GM18507 (cell line): ENCODE measurements at regions not wholly inside any gene's neighbourhood (a gene's known extent, or its start where the extent isn't known, plus 50 kb on each side); places are given as distances from the start of the nearest gene placed in this dataset.

Experiments used
- DNase-seq: peaks from one replicate; pipeline ENCODE4 v3.0.0; 2011; ENCODE audit warnings: low read depth; ENCODE audit not compliant: insufficient read length; ENCODE audit errors: extremely low spot score
- FAIRE-seq: peaks from 2 replicates; lab custom pipeline; 2011; peaks lifted over from hg19 to GRCh38; lab: Jason Lieb, UNC

DNA sequence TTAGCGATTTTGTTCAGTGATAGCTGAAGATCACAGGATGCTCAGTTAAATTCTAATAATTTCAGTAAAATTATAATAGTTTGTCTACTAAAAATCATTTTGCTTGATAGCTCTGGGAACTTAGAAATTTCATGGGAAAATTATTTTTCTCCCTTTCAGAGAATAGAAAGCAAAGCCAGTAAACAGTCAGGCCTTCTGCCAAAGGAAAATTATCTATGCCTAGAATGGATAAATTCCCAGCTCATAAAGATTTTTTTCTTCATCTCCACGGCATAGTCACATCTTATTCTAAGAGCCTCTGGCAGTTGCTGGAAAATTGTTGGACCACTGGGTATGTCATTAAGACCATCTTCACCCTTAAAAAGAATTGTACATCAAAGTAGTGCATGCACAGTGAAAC, 169.6 kb upstream of the ANO3 start:
- no peak for FAIRE-seq
- no peak for DNase-seq

DNA sequence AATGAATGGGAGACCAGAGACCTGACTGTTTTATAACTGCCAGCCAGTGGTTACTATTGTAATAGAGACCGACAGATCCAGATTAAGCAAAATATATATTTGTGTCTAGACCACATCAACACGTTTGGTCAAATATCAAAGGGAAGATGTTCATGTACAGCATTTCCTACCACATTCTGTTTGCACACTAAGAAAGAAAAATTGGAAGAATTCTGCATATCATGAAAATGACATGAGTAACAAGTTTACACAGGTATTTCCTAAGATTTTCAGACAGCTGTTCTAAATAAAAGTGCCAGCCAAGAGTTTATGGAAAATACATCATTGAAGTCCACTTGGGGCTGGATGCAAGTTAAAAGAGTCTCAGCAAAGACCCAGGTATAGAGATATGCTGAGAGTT, 145.5 kb upstream of the ANO3 start:
- no peak for FAIRE-seq
- DNase-seq, result no peak

DNA sequence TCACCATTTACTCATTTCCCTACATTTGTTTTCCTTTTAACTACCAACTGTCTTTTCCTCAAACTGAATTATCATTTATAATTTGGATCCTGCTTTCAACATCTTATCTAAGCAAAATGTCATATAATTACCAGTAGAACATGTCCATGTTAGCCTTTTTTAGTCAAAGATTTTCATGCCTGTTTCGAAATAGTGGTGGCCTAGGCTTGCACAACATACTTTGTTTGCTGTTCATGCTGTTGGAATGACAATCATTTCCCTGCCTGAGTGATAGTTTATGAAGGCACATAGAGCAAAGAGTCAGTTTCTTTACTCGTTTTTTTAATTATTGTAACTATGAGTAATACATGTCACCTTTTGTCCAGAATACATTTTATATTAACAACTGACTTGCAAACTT, 144.3 kb upstream of the ANO3 start:
- FAIRE-seq (no peak), DNase-seq (no peak)

DNA sequence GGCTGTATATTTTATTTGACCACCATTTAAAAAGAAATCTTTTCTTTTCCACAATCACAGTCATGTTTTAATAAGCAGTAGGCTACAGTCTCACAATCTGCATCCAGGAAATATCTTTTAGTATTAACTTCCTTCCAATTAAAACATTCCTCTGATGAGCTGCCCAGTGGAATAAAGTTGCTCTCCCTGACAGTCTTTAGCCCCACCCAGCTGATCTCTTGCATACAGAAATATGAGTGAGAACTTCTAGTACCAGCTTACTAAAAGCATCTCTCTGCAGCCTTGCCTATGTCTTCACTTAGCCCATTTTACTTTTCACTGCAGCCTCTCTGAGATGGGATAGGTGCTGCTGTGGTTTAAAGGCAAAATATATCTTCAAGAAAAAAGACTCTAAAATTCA, 143.4 kb upstream of the ANO3 start:
- FAIRE-seq (no peak), DNase-seq (no peak)

DNA sequence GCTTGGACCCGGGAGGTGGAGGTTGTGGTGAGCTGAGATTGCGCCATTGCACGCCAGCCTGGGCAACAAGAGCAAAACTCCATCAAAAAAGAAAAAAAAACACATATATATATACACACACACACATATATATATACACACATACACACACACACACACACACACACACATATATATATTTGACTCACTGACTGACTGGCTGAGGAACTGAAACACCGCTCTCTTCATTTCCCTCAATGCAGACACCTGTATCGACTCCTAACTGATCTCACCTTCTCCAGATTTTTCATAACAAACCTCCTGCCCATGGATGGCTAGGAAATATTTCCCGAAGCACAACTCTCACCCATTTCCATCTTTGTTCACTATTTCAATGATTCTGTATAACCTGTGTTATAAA, 140.7 kb upstream of the ANO3 start:
- DNase-seq, result no peak

GRCh38 chr11:26193694-26194365, 138.1 kb upstream of the ANO3 start:
- DNase-seq (no peak), FAIRE-seq (no peak)

More for the DNA sequence above, 140.7 kb upstream of the ANO3 start:
- no peak for FAIRE-seq

- DNase-seq (no peak), FAIRE-seq (no peak)
These were observed 137.0 kb upstream of the ANO3 start for GRCh38 chr11:26194881-26195280.

GRCh38 chr11:26198532-26199096, 133.3 kb upstream of the ANO3 start:
- FAIRE-seq (no peak), DNase-seq (no peak)

DNA sequence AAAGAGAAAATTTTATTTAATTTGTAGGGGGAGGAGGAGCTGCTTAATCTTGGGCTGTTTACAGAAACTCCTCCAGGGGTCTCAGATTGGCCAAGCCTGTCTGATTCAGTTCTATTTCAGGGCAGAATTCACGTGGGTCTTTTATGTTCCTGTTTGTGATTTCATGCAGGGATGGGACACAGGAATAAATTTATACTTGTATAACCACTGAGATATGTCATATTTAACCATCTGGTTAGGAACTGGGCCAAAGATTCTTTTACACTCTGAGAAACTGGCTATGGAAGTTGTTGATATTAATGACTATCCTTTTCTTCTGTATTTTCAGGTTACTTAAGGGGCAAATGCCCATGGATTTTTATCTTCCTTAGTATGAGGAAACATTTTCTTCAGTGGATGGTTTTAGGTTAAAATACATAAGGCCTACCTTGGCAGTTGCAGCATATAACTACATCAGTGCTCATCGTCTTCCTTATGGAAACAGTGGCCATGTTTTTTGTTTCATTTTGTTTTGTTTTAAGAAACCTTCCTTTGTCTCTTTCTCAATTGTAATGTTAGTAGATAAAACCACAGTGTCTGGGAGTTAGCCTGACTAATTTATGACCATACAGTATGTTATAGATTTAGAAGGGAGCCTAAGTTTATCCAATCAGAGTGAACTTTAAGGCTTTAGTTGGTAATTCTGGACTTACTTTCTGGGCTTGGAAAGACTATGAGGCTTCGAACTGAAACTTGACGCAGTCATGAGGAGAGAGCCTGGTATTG, 132.4 kb upstream of the ANO3 start:
- no peak for DNase-seq
- no peak for FAIRE-seq

- FAIRE-seq (no peak), DNase-seq (no peak)
These were observed 130.5 kb upstream of the ANO3 start for GRCh38 chr11:26201411-26201810.

GRCh38 chr11:26202754-26203153, 129.2 kb upstream of the ANO3 start:
- FAIRE-seq (no peak), DNase-seq (no peak)

DNA sequence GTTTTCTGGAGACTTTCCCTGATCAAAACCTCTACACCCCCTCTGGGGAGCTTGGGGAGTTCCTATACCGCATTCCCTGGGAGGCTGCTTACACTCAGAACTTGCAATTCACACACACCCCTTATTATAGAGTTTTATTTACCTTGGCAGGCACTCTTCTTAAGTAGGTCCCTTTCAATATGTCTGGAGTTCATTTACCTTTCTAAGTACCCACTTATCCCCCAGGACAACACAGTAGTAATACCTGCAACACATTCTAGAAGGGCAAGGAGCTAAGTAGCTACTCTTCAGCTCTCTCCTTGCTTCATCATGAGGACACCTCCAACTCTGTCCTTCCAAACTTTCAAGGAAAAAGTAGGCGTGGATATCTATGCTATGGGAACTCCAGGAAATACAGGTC, 127.8 kb upstream of the ANO3 start:
- FAIRE-seq (no peak), DNase-seq (no peak)

DNA sequence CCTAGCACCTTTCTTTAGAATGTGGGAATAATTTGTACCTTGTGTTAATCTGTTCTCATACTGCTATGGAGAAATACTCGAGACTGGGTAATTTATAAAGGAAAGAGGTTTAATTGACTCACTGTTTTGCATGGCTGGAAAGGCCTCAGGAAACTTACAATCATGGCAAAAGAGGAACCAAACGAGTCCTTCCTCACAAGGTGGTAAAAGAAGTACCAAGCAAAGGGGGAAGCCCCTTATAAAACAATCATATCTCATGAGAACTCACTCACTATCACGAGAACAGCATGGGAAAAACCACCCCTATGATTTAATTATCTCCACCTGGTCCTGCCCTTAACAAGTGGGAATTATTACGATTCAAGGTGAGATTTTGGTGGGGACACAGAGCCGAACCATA, 127.1 kb upstream of the ANO3 start:
- FAIRE-seq, result no peak

DNA sequence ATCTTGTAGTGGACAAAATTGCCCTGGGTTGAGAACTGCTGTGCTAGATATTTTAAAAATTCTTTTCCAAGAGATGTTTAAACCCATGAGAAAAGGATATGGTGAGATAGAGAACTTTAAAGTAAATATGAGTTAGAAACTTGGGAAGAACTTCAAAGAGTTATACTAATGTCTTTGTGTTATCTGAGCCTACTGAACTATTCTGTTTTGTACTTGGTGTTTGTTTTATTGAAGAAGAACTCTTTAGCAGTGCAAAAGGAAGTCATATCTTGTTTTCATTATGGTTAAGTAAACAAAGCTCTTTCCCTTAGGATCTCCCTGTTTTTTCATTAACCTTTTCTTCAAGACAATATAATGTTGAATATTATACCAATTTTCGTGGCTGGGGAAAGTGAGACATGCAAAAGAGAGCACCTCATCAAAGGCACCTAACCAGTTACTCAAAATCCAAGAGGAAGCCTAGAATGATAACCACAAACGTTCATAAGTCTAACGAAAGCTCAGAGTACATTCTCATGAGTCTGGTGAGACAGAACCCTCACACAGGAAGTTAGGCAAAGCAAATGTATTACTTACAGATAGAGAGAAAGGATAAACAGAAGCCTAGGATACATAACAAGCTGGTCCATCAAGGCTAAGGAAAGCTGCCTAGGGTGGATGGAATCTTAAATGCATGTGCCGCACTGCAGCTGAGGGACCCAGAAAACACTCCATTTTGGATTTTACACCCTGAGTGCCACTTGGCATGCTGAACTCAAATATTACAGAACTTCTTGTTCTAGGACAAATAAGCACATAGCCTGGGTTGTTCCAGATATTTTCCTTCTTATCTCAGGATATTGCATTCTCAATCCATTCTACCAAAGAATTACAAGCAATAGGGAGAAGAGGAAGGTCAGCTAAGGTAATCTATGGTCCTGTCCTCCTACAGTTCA, 112.5 kb upstream of the ANO3 start:
- DNase-seq, result no peak
- FAIRE-seq, result no peak

More for the DNA sequence above, 127.1 kb upstream of the ANO3 start:
- DNase-seq, result no peak

- DNase-seq (no peak), FAIRE-seq (no peak)
These were observed 106.3 kb upstream of the ANO3 start for GRCh38 chr11:26225646-26226045.

- DNase-seq (peak; percentile 3), FAIRE-seq (peak; percentile 83)
These were observed 104.6 kb upstream of the ANO3 start for GRCh38 chr11:26227301-26227746.

DNA sequence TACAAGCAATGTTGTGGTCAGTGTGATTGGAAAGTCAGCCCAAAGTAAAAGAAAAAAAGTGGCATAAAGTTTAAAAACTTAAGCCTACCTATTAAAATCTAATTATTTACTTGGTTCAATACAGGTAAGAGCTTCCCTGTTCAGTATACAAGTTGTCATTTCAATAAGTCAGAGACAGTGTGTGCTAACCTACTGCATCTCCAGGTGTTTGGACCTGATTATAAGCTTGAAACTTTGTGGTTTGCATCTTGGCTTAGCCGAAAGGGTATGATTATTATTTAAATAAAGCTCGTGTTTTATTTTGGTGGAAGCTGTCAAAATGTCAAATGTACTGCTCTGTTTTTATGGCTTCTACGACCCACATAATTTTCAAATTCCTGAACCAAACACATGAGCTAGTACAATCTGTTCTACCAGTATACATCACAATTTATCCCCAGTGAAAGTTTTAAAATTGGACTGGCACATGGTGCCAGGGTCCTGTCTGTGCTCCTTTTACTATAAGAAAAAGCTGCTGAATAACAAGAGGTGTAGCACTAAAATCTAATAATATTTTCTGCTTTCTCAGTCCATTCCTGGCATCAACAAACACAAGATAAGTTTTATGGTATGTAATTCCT, 103.9 kb upstream of the ANO3 start:
- DNase-seq, result no peak
- no peak for FAIRE-seq

- FAIRE-seq (no peak), DNase-seq (no peak)
These were observed 103.2 kb upstream of the ANO3 start for GRCh38 chr11:26228778-26229177.

DNA sequence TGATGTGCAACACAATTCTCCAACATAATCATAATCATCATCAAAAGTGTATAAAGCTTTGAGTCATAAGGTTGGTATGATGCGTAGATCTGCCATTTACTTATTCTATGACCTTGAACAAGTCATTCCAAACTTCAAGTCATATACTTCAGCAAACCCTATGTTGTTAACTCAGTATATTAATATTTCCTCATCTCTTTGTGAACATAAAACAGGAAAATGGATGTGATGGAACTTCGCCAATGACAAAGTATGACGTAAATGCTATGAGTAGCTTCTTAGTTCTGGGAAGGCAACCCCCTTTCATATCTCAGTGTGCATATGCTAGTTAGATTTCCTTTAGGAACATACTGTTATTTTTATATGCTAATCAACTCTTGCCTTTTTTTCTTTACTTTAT, 102.7 kb upstream of the ANO3 start:
- no peak for FAIRE-seq
- no peak for DNase-seq
